ENCODE measurements at regions not wholly inside any gene's neighbourhood (a gene's known extent, or its start where the extent isn't known, plus 50 kb on each side); places are given as distances from the start of the nearest gene placed in this dataset.

GRCh38 chr6:85372915-85373270, 77.0 kb upstream of the NT5E start:
- no peak for TF ChIP-seq CTCF (IDR thresholded peaks at IDR 0.05; ENCODE audit: low read depth, low read length, missing control alignments)
- DNase-seq (ENCODE audit: extremely low read depth, low read depth): no peak
- no peak overlapping the region for H3K4me3 ChIP-seq (replicated peaks; ENCODE audit: low read depth, low read length)

- no peak for DNase-seq (ENCODE audit: extremely low read depth, low read depth)
- no peak for TF ChIP-seq CTCF (IDR thresholded peaks at IDR 0.05; ENCODE audit: low read depth, low read length, missing control alignments)
Measured at GRCh38 chr6:85372188-85372914, 77.5 kb upstream of the NT5E start.

GRCh38 chr6:85368631-85369030, 81.3 kb upstream of the NT5E start:
- no peak for DNase-seq (ENCODE audit: extremely low read depth, low read depth)
- H3K4me3 ChIP-seq (replicated peaks; ENCODE audit: low read depth, low read length): no peak overlapping the region
- TF ChIP-seq CTCF (IDR thresholded peaks at IDR 0.05; ENCODE audit: low read depth, low read length, missing control alignments): no peak

More at GRCh38 chr6:85372188-85372914, 77.5 kb upstream of the NT5E start:
- no peak overlapping the region for H3K4me3 ChIP-seq (replicated peaks; ENCODE audit: low read depth, low read length)

GRCh38 chr6:85364344-85364743, 85.5 kb upstream of the NT5E start:
- no peak for TF ChIP-seq CTCF (IDR thresholded peaks at IDR 0.05; ENCODE audit: low read depth, low read length, missing control alignments)
- peak; percentile 77 for DNase-seq (ENCODE audit: extremely low read depth, low read depth)
- no peak overlapping the region for H3K4me3 ChIP-seq (replicated peaks; ENCODE audit: low read depth, low read length)

- no peak for DNase-seq (ENCODE audit: extremely low read depth, low read depth)
- no peak for TF ChIP-seq CTCF (IDR thresholded peaks at IDR 0.05; ENCODE audit: low read depth, low read length, missing control alignments)
- H3K4me3 ChIP-seq (replicated peaks; ENCODE audit: low read depth, low read length): no peak overlapping the region
Measured at GRCh38 chr6:85363870-85364269, 86.0 kb upstream of the NT5E start.

GRCh38 chr6:85362652-85363310, 87.1 kb upstream of the NT5E start:
- H3K4me3 ChIP-seq (replicated peaks; ENCODE audit: low read depth, low read length): no peak overlapping the region
- no peak for TF ChIP-seq CTCF (IDR thresholded peaks at IDR 0.05; ENCODE audit: low read depth, low read length, missing control alignments)
- DNase-seq (ENCODE audit: extremely low read depth, low read depth): no peak
